GM21723 (cell line): ENCODE measurements at regions not wholly inside any gene's neighbourhood (a gene's known extent, or its start where the extent isn't known, plus 50 kb on each side); places are given as distances from the start of the nearest gene placed in this dataset.

Experiments used
- ATAC-seq: cut with Tn5 transposase; IDR thresholded peaks from one replicate; pipeline ENCODE4 v1.9.1; 2021; ENCODE audit warnings: mild to moderate bottlenecking, moderate library complexity; ENCODE audit not compliant: unreplicated experiment

DNA sequence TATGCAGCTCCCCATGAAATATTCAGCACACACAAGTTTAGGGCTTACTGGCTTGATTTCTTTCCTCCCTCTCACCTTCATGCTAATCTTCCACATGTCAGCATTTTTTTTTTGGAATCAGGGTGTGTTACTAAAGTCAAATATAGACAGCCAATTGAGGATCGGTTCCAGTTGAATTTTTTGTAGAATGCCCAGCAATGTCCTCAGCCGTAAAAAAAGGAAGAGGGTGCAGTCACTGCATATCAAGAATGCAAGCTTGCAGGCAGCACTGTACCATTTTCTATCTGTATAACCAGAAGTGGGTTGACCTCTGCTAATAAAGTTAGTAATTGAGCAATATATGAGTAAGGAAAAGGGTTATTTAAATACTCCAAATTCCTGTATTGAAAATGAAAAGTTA is 51.4 kb upstream of the CHMP2B start:
- no peak for ATAC-seq

DNA sequence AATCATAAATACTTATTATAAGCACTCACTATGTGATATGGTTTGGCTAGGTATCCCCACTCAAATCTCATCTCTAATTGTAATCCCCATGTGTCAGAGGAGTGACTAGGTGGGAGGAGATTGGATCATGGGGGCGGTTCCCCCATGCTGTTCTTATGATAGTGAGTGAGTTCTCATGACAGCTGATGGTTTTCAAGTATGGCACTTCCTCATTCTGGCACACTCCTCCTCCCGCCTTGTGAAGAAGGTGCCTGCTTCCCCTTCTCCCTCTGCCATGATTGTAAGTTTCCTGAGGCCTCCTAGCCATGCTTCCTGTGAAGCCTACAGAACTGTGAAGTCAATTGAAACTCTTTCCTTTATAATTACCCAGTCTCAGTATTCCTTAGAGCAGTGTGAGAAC is 53.3 kb upstream of the CHMP2B start:
- no peak for ATAC-seq

DNA sequence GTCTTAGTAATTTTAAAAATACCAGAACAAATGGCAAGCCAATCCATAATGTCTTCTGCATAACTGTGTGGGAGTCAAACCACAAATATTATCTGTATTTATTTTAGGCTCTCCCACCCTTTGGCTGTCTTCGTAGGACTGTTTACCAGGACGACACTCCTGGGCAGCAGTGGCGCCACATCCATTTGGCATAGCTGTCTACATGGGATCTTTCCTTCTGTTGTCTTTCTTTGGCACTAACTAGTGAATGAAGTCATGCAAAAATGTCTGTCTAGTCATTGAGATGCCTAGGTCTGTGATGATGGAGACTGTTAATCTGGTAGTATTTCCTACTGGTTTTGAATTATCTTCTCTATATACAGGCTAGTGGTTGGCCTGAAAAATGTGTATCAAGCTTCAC is 54.0 kb upstream of the CHMP2B start:
- no peak for ATAC-seq

- ATAC-seq = peak; percentile 87
These were observed 59.3 kb upstream of the CHMP2B start for GRCh38 chr3:87167628-87168456.

DNA sequence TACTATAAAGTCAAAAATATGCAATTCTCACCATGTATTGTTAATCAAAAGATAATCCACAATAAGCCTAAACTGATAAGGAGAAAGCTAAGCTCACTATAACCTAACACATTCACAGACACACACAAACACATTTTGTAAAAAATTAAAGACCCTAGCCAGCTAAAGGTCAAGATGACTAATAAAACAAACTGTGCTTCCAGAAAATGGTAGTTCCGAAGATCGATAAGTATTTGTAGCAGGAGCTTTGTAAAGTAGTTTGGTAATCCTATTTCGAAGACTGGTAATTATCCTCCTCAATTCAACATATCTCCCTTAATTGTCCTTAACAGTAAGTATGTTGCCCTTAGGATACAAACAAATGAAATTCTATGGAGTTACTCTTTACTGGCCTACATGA is 62.9 kb upstream of the CHMP2B start:
- no peak for ATAC-seq

- ATAC-seq = no peak
These were observed 65.3 kb upstream of the CHMP2B start for GRCh38 chr3:87161851-87162250.

DNA sequence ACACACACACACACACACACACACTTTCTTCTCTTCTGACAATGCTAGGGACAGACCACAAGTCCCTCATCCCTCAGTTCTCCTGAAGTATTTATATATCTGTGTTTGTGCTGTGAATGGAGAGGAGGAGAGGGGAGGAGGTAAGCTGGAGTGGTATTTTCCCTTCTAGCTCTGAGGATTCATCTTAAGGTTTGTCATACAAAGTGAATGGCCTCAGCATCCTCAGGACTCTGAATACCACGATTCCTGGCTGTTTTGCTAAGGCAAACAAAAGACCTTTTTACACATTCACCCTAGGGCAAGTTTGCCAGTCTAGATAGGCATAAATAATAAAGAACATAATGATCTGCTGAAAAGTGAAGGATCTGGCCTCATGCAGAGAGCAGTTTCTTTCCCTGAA is 65.7 kb upstream of the CHMP2B start:
- ATAC-seq = no peak

DNA sequence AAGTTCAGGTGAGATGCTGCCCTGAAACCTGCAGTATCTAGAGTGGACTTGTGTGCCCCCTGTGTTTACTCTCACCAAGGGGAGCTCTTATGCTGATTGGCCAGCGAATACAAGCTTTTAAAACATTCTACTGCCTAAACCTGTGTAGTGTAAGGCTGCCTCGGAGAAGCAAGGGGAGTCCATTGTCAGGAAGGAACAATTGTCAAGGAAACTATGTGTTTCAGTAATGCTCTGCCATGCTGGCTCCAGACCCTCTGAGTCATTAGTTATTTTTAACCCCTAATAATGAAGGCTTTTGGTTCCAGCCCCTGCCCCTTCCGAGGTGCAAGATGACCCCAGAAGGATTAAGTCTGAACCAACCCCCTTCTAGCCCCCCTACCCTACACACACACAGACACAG is 66.1 kb upstream of the CHMP2B start:
- no peak for ATAC-seq

- ATAC-seq = no peak
These were observed 68.3 kb upstream of the CHMP2B start for GRCh38 chr3:87158823-87159222.

GRCh38 chr3:87148020-87148419 is 79.1 kb upstream of the CHMP2B start:
- no peak for ATAC-seq

GRCh38 chr3:87147562-87147961 is 79.5 kb upstream of the CHMP2B start:
- no peak for ATAC-seq

DNA sequence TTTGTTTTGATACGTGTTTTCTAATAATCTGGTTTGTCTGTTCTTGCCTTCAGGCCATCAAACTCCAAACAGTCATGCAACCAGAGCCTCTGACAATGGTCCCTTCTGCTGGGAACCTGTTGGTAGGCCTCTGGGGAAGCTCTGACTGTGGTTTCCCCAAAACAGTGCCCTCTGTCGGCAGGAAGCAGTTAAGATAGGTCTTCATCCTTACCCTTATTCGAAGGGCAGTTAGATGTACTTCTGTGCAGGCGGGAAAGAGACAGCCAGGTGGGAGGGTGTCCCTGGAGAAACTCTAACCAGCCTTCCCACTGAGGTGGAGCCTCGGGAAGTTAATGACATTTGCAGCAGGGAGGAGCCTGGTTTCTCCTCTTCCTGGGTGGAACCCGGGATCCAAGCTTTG is 81.6 kb upstream of the CHMP2B start:
- ATAC-seq = peak; percentile 97

GRCh38 chr3:87136066-87136596 is 91.0 kb upstream of the CHMP2B start:
- no peak for ATAC-seq

DNA sequence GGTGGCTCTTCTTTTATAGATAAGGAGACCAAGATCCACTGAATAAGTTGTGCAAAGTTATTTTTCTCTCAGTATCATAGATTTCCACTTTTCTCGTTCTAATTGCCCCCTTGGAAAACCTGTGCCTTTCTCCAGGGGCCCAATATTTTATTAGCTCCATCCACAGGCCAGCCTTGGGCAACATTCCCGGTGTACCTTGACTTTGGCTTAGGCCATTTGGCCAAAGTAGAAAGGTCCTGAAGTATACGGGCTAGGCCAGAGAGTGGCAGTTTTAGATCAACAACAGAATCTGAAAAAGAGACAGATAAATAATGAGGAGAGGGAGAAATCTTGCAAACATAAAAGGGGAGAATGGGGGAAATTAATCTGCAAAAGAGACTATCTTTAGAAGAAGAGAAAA is 91.7 kb upstream of the CHMP2B start:
- no peak for ATAC-seq

DNA sequence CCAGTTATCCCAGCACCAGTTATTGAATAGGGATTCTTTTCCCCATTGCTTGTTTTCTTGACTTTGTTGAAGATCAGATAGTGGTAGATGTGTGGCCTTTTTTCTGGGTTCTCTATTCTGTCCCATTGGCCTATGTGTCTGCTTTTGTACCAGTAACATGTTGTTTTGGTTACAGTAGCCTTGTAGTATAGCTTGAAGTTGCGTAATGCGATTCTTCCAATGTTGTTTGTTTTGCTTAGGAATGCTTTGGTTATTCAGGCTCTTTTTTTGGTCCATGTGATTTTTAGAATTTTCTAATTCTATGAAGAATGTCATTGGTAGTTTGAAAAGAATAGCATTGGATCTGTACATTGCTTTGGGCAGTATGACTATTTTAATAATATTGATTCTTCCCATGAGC is 94.3 kb upstream of the CHMP2B start:
- no peak for ATAC-seq

DNA sequence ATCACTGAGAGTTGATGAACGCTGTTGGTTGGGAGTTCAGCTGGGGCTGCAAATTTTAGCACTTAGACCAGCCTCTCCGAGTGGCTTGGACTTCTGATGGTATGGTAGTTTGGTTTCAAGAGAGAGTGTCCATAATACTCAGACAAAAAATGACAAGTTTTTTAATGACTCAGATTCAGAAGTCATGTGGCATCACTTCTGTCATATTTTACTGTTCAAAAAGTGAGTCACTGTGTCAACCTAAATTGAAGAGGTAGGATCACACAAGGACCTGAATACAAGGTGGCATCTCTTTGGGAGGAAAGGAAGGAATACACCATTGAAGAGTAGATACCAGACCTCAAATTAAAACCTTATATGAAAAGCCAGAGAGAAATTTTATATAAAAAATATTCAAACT is 99.1 kb upstream of the CHMP2B start:
- no peak for ATAC-seq

GRCh38 chr3:87127281-87127680 is 99.8 kb upstream of the CHMP2B start:
- no peak for ATAC-seq

GRCh38 chr3:87126321-87126720 is 100.8 kb upstream of the CHMP2B start:
- ATAC-seq = no peak

GRCh38 chr3:87125116-87125515 is 102.0 kb upstream of the CHMP2B start:
- no peak for ATAC-seq

DNA sequence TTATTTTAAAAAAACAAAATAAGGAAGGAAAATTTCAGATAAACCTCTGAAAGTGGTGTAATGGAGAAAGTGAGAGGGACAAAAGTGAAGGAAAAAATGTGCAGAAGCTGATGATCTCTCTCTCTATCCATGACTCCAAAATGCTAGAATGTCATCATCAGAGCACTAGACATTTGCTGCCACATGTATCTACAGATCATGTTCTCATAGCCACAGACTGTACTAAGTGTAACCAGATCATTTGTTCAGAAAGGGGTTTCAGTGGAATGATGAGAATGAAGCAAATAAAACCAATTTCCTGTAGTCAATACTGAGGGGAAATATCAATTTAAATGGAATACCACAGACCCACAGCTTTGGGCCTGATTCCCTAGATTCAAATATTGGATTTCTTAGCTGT is 104.3 kb upstream of the CHMP2B start:
- no peak for ATAC-seq

DNA sequence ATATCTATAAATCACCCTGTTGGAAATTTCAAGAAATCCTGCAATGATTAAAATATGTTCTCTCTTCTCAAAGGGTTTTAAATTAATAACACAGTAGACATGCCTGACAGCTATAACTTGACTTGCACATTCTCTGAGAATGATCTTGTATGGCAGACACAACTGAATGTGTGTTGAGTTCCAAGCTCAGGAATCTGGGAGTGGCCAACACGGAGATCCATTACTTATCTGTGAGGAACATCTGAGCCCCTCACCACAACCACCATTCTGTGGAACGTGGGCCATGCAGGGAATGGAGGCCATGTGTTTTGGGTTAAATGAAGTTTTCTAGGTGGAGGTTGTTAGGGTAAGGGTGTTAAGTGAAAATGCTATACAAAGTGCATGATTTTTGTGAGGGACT is 105.3 kb upstream of the CHMP2B start:
- no peak for ATAC-seq

GRCh38 chr3:87120881-87121280 is 106.2 kb upstream of the CHMP2B start:
- no peak for ATAC-seq

DNA sequence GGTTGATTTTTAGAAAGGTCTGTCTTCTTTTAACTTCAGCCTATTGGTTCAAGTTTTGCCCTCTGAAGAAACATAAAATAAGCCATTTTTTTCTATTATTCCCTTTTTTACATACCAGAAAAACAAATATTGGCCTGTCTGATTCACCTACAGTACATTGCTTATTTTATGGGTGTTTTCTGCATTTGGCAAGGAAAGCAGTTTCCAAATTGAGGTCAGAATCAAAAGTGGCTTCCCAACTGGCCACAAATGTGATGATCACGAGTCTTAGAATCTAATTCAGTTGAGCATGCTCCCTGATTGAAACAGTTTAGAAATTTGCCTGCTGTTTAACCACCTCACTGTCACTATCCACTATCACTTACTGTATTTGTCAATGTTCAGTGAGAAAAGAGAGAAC is 106.9 kb upstream of the CHMP2B start:
- ATAC-seq = no peak
